NT2/D1 (cell line): ENCODE measurements at regions not wholly inside any gene's neighbourhood (a gene's known extent, or its start where the extent isn't known, plus 50 kb on each side); places are given as distances from the start of the nearest gene placed in this dataset.
"Not testable (repeated sequence)": the region's sequence is repeated elsewhere in the genome, so short reads cannot be mapped to it uniquely, and the experiment has no call there.

Experiments used
- DNase-seq: peaks from one replicate; pipeline ENCODE4 v3.0.0-alpha.2; 2011; ENCODE audit warnings: low read depth, low spot score
- H3K27me3 ChIP-seq: 2 replicates; pipeline ENCODE4 v1.6.0; 2011; ENCODE audit warnings: mild to moderate bottlenecking; ENCODE audit not compliant: insufficient read length, insufficient read depth
- H3K36me3 ChIP-seq: 2 replicates; pipeline ENCODE4 v1.6.1; 2011; ENCODE audit warnings: mild to moderate bottlenecking, low read length, mixed read lengths; ENCODE audit not compliant: insufficient read depth, insufficient read length
- H3K4me1 ChIP-seq: 2 replicates; pipeline ENCODE4 v1.5.1; 2011; ENCODE audit not compliant: insufficient read depth, insufficient read length
- H3K4me3 ChIP-seq: 2 replicates; pipeline ENCODE4 v1.5.1; 2011; ENCODE audit warnings: low read depth; ENCODE audit not compliant: insufficient read length
- H3K9ac ChIP-seq: 2 replicates; pipeline ENCODE4 v1.6.0; 2011; ENCODE audit warnings: low read depth; ENCODE audit not compliant: insufficient read length
- H3K9me3 ChIP-seq: 2 replicates; pipeline ENCODE4 v1.5.1; 2011; ENCODE audit warnings: mild to moderate bottlenecking, low read length; ENCODE audit not compliant: insufficient read depth
- SUZ12 ChIP-seq: IDR thresholded peaks from 2 replicates; pipeline ENCODE4 v1.6.1; 2011; ENCODE audit not compliant: insufficient read length, insufficient read depth; ENCODE audit errors: extremely low read depth
- YY1 ChIP-seq: IDR thresholded peaks from 2 replicates; pipeline ENCODE4 v1.6.1; 2011; ENCODE audit not compliant: insufficient read length, insufficient read depth
- ZNF274 ChIP-seq: IDR thresholded peaks from 2 replicates; pipeline ENCODE4 v1.6.1; 2011; ENCODE audit warnings: mild to moderate bottlenecking, low read depth, low read length

GRCh38 chr3:35257641-35258040, 381.7 kb upstream of the ARPP21 start:
- Histone ChIP-seq H3K4me1 (no peaks in the 10 kb centered on the region), H3K36me3 (no peaks in the 10 kb centered on the region), H3K4me3 (no peak overlapping the region), H3K27me3 (no peaks in the 10 kb centered on the region), H3K9ac (no peak overlapping the region), H3K9me3 (no peaks in the 10 kb centered on the region)
- TF ChIP-seq ZNF274 (no peak), SUZ12 (no peak), YY1 (no peak)
- no peak for DNase-seq

GRCh38 chr3:35262406-35262805, 376.9 kb upstream of the ARPP21 start:
- Histone ChIP-seq H3K4me1 (no peaks in the 10 kb centered on the region), H3K4me3 (no peak overlapping the region), H3K27me3 (no peaks in the 10 kb centered on the region), H3K36me3 (no peaks in the 10 kb centered on the region), H3K9me3 (no peaks in the 10 kb centered on the region), H3K9ac (no peak overlapping the region)
- DNase-seq = no peak
- TF ChIP-seq ZNF274 (no peak), YY1 (no peak), SUZ12 (no peak)

DNA sequence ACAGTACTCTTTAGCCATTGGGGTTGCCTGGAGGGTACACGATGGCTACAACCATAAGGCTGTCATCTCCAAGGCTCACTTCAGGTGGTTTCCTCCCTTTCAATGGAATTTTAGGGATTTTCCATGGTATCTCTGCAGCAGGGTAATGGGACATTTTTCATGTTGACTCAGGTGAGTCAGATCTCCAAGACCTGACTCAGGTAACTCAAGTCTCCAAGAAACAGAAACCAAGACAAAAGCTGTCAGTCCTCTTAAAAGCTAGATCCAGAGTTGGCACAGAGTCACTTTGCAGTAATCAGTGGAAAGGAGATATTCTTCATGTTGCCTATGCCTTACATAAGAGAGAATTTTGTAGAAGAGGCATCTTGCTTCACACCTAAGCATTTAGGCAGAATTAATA, 375.8 kb upstream of the ARPP21 start:
- no peak for TF ChIP-seq YY1
- TF ChIP-seq ZNF274 = no peak
- no peak for TF ChIP-seq SUZ12
- DNase-seq = no peak
- Histone ChIP-seq H3K9ac (no peak overlapping the region), H3K4me1 (no peaks in the 10 kb centered on the region), H3K36me3 (no peaks in the 10 kb centered on the region), H3K9me3 (no peaks in the 10 kb centered on the region), H3K27me3 (no peaks in the 10 kb centered on the region), H3K4me3 (no peak overlapping the region)

DNA sequence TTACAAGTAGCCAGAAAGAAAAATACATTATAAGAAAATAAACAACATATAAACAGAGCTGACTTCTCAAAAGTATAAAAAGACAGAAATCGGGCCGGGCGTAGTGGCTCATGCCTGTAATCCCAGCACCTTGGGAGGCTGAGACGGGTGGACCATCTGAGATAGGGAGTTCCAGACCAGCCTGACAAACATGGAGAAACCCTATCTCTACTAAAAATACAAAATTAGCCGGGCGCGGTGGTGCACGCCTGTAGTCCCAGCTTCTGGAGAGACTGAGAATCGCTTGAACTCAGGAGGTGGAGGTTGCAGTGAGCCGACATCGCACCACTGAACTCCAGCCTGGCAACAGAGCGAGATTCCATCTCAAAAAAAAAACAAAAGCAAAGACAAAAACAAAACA, 373.3 kb upstream of the ARPP21 start:
- not testable (repeated sequence) for H3K36me3 ChIP-seq, H3K4me1 ChIP-seq, DNase-seq, H3K4me3 ChIP-seq, H3K27me3 ChIP-seq, H3K9ac ChIP-seq, H3K9me3 ChIP-seq

GRCh38 chr3:35275768-35276167, 363.6 kb upstream of the ARPP21 start:
- H3K4me3 ChIP-seq = no peak overlapping the region
- H3K36me3 ChIP-seq = no peaks in the 10 kb centered on the region
- no peak for TF ChIP-seq SUZ12
- TF ChIP-seq ZNF274 = no peak
- no peak for TF ChIP-seq YY1
- no peaks in the 10 kb centered on the region for H3K9me3 ChIP-seq
- no peak for DNase-seq
- no peaks in the 10 kb centered on the region for H3K27me3 ChIP-seq
- H3K9ac ChIP-seq = no peak overlapping the region
- H3K4me1 ChIP-seq = no peaks in the 10 kb centered on the region

- Histone ChIP-seq H3K9me3 (no peaks in the 10 kb centered on the region), H3K36me3 (no peaks in the 10 kb centered on the region), H3K9ac (no peak overlapping the region), H3K4me3 (no peak overlapping the region), H3K4me1 (no peaks in the 10 kb centered on the region), H3K27me3 (no peaks in the 10 kb centered on the region)
- DNase-seq = no peak
- TF ChIP-seq ZNF274 (no peak), SUZ12 (no peak), YY1 (no peak)
Measured at GRCh38 chr3:35276568-35276967, 362.8 kb upstream of the ARPP21 start.

DNA sequence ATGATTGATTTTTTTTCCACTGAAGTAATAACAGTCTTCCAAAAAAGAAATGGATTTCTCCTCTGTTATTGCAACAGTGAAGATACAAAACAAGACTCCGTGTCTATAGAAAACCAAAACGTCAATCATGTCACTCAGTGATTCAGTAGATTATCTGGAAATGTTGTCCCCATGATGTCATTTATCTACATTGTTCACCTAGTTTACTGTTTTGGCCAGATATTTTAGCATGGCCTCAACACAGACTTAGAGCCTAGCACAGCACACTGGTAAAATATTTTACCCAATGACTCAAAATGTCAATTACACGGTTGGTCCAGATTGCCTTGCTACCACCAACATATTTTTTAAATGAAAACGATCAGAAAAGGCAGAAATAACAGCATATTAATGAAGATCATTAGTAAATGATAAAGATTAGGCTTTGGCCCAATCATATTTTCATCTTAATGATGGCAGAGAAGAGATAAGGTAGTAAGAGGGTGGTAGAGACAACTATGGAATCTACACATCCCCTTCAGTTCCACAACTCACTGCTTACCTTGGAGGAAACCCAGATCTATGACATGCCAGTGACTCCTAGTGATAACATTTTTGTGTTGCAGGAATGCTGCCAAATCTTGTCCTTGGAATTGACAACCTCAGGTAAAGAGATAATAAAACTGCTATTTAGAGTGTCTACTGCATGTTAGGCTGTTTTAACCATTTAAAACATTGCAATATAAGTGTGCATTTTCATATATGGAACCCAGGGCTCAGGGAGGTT, 347.7 kb upstream of the ARPP21 start:
- TF ChIP-seq ZNF274 = no peak
- TF ChIP-seq SUZ12 = no peak
- TF ChIP-seq YY1 = no peak
- Histone ChIP-seq H3K9ac (no peak overlapping the region), H3K9me3 (no peaks in the 10 kb centered on the region), H3K4me1 (no peaks in the 10 kb centered on the region), H3K4me3 (no peak overlapping the region), H3K27me3 (no peaks in the 10 kb centered on the region), H3K36me3 (no peaks in the 10 kb centered on the region)
- no peak for DNase-seq
